Ovary (tissue), 7 donors: ENCODE measurements at regions not wholly inside any gene's neighbourhood (a gene's known extent, or its start where the extent isn't known, plus 50 kb on each side); places are given as distances from the start of the nearest gene placed in this dataset.
"Not testable (repeated sequence)": the region's sequence is repeated elsewhere in the genome, so short reads cannot be mapped to it uniquely, and the experiment has no call there.

ENCODE experiments used
- DNase-seq, 5 donors: peaks; one replicate each; pipeline ENCODE4 v3.0.0-alpha.2; 2019 to 2020
- H3K27ac ChIP-seq, 2 donors: fragments of 200-600 bp; one replicate each; pipeline versions ENCODE4 v1.5.1 to v1.8.0; 2019 to 2022
- H3K27me3 ChIP-seq: fragments of 200-600 bp; one replicate; pipeline ENCODE4 v1.8.0; 2022
- H3K36me3 ChIP-seq: fragments of 200-600 bp; sonication (generic); one replicate; pipeline ENCODE4 v1.5.1; 2019
- H3K4me1 ChIP-seq: one replicate; pipeline ENCODE4 v1.8.1; 2013; ENCODE audit warnings: mild to moderate bottlenecking, moderate library complexity; ENCODE audit not compliant: insufficient read depth
- H3K4me3 ChIP-seq: fragments of 200-600 bp; sonication (generic); one replicate; pipeline ENCODE4 v1.5.1; 2017
- H3K9me3 ChIP-seq, 2 donors: fragments of 200-600 bp in 1 of 2; sonication (generic) in 1 of 2; one replicate each; pipeline versions ENCODE4 v1.5.1 to v1.8.1; 2013 to 2019; ENCODE audit warnings: mild to moderate bottlenecking in 1 of 2, moderate library complexity in 1 of 2
- EP300 ChIP-seq: sonication (generic); formaldehyde crosslinking; IDR thresholded peaks from one replicate; pipeline ENCODE4 v1.6.1; 2017; ENCODE audit warnings: antibody characterized with exemption
- POLR2A ChIP-seq: fragments of 450-650 bp; IDR thresholded peaks from one replicate; pipeline ENCODE4 v1.6.1; 2017; ENCODE audit warnings: antibody characterized with exemption, mild to moderate bottlenecking, moderate library complexity
- WGBS, 3 donors: extraction: QIAGEN DNeasy Blood & Tissue Kit in 1 of 3; methylation state at CpG; one replicate each; pipeline versions ENCODE4 v1.1.5 to v1.1.7; 2013 to 2017; 5-methylcytosine and 5-hydroxymethylcytosine counted together
- intact Hi-C, 4 donors: fragments of 100-400 bp; cut with DNase I; formaldehyde crosslinking; loops; one replicate each; pipeline versions ENCODE4 v1.11.0 to v1.15.1; 2022 to 2023
- TF ChIP-seq, protein P1 (sequence below), 3 donors: fragments of 450-650 bp in 2 of 3; fragments of 200-600 bp in 1 of 3; IDR thresholded peaks; one replicate each; pipeline versions ENCODE4 v1.5.1 to v1.8.0; 2016 to 2022; ENCODE audit warnings: antibody characterized with exemption in 3 of 3, mild to moderate bottlenecking in 1 of 3
- donor health status: DM: no; HTN: no; CAD: no; lungs with moderate emphysema.
- donor health status: DM: no; HTN: no; CAD: no.
- donor health status: Bipolar disorder and iron deficiency.
- donor health status: DM: no; HTN: no; CAD: no.
- donor health status: DM: yes; HTN: yes; CAD: no.

DNA sequence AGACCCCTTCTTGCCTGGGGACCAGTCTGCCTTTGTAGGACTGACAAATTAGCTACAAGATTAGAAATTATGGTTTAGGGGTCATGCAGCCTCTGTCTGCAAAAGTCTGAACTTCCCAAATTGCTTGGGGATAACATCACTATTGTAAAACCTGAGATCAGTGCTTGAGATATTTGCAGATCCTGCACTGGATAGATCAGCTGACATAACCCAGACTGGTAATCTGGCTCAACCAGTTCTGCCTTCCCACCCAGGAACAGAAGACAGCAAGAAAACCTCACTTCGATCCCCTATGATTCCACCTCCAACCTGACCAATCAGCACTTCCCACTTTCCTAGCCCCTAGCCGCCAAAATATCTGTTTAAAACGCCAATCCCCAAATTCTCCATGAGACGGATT, 202.8 kb upstream of the DIAPH2 start:
- Histone ChIP-seq H3K27me3 (no peaks in the 10 kb centered on the region), H3K4me3 (no peak overlapping the region), H3K36me3 (no peaks in the 10 kb centered on the region), H3K27ac (no peak overlapping the region), H3K4me1 (no peaks in the 10 kb centered on the region), H3K9me3 (no peaks in the 10 kb centered on the region)
- DNase-seq, result no peak
- TF ChIP-seq POLR2A, result no peak
- TF ChIP-seq EP300, result no peak
- TF ChIP-seq, protein P1, sequence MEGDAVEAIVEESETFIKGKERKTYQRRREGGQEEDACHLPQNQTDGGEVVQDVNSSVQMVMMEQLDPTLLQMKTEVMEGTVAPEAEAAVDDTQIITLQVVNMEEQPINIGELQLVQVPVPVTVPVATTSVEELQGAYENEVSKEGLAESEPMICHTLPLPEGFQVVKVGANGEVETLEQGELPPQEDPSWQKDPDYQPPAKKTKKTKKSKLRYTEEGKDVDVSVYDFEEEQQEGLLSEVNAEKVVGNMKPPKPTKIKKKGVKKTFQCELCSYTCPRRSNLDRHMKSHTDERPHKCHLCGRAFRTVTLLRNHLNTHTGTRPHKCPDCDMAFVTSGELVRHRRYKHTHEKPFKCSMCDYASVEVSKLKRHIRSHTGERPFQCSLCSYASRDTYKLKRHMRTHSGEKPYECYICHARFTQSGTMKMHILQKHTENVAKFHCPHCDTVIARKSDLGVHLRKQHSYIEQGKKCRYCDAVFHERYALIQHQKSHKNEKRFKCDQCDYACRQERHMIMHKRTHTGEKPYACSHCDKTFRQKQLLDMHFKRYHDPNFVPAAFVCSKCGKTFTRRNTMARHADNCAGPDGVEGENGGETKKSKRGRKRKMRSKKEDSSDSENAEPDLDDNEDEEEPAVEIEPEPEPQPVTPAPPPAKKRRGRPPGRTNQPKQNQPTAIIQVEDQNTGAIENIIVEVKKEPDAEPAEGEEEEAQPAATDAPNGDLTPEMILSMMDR (IDR thresholded peaks at IDR 0.05), result no peak
- 75 to 89% (median 78%) methylated on average over 4 of the region's 4 CpGs for WGBS, 3 donors
- intact Hi-C loops, result no loop called here

DNA sequence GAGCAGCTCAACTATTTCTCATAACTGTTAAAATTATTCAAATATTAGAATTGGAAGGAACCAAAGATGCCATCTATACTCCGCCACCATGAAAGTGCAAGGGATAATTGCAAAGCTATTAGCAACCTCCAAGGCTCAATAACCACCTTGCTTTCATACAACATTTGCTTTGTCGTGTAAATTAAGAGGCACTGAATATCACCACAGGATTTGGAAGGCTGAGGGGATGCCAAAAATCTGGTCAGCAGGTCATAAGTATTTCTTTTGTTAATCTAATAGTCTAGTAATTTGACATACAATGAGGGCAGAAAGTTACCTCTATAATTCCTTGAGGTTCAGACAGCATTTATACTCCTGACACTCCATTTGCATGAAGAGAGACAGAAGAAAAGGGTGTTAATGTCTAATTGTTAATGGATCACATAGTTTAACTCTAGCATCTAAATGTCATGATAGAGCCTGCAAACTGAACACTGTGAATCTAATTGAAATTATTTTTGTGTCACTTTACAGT, 200.9 kb upstream of the DIAPH2 start:
- Histone ChIP-seq H3K36me3 (no peaks in the 10 kb centered on the region), H3K9me3 (no peaks in the 10 kb centered on the region), H3K27me3 (no peaks in the 10 kb centered on the region), H3K4me3 (no peak overlapping the region), H3K4me1 (no peaks in the 10 kb centered on the region), H3K27ac (no peak overlapping the region)
- DNase-seq, result no peak
- intact Hi-C loops, result no loop called here
- TF ChIP-seq, protein P1 (IDR thresholded peaks at IDR 0.05), result no peak
- TF ChIP-seq EP300 (no peak), POLR2A (no peak)
- 71 to 76% (median 75%) methylated on average over 2 of the region's 2 CpGs for WGBS, 3 donors

DNA sequence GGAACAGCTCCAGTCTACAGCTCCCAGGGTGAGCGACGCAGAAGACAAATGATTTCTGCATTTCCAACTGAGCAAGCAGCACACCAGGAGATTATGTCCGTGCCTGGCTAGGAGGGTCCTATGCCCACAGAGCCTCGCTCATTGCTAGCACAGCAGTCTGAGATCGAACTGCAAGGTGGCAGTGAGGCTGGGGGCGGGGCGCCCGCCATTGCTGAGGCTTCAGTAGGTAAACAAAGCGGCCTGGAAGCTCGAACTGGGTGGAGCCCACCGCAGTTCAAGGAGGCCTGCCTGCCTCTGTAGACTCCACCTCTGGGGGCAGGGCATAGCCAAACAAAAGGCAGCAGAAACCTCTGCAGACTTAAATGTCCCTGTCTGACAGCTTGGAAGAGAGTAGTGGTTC, 198.0 kb upstream of the DIAPH2 start:
- H3K4me1 ChIP-seq, H3K4me3 ChIP-seq, H3K27me3 ChIP-seq, H3K27ac ChIP-seq, H3K36me3 ChIP-seq, intact Hi-C loops, DNase-seq, H3K9me3 ChIP-seq: not testable (repeated sequence)
- WGBS, 3 donors, result 83 to 87% (median 85%) methylated on average over 11 of the region's 11 CpGs

DNA sequence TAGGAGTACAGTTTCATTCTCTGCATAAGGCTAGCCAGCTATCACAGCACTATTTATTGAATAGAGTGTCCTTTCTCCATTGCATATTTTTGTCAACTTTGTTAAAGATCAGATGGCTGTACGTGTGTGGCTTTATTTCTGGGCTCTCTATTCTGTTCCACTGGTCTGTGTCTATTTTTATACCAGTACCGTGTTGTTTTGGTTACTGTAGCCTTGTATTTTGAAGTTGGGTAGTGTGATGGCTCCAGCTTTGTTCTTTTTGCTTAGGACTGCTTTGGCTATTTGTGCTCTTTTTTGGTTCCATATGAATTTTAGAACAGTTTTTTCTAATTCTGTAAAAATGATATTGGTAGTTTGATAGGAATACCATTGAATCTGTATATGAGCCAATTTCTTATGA, 182.1 kb upstream of the DIAPH2 start:
- no peak overlapping the region for H3K4me3 ChIP-seq
- H3K27me3 ChIP-seq, result no peaks in the 10 kb centered on the region
- no peaks in the 10 kb centered on the region for H3K36me3 ChIP-seq
- TF ChIP-seq, protein P1 (IDR thresholded peaks at IDR 0.05), result no peak
- TF ChIP-seq EP300 (no peak), POLR2A (no peak)
- H3K4me1 ChIP-seq, result no peaks in the 10 kb centered on the region
- 12 to 24% (median 16%) methylated on average over 2 of the region's 2 CpGs for WGBS, 3 donors
- intact Hi-C loops, result no loop called here
- no peaks in the 10 kb centered on the region for H3K9me3 ChIP-seq
- H3K27ac ChIP-seq, result no peak overlapping the region
- no peak for DNase-seq

DNA sequence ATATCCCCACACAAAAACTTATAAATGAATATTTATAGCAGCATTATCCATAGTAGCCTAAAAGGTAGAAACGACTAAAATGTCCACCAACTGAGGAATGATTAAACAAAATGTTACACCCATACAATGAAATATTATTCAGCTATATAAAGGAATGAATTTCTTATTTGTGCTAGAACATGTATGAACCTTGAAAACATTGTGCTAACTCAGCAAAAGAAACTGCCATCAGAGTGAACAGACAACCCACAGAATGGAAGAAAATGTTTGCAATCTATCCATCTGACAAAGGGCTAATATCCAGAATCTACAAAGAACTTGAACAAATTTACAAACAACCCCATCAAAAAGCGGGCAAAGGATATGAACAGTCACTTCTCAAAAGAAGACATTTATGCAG, 155.3 kb upstream of the DIAPH2 start:
- H3K9me3 ChIP-seq, H3K4me1 ChIP-seq, H3K4me3 ChIP-seq, H3K36me3 ChIP-seq, H3K27me3 ChIP-seq, H3K27ac ChIP-seq, intact Hi-C loops, DNase-seq: not testable (repeated sequence)
- 71 to 73% (median 71%) methylated on average over 2 of the region's 2 CpGs for WGBS, 3 donors
